ENCODE measurements at regions not wholly inside any gene's neighbourhood (a gene's known extent, or its start where the extent isn't known, plus 50 kb on each side); places are given as distances from the start of the nearest gene placed in this dataset.
A peak's percentile ranks its signal among the peaks of the same experiment; 100 is the strongest.

DNA sequence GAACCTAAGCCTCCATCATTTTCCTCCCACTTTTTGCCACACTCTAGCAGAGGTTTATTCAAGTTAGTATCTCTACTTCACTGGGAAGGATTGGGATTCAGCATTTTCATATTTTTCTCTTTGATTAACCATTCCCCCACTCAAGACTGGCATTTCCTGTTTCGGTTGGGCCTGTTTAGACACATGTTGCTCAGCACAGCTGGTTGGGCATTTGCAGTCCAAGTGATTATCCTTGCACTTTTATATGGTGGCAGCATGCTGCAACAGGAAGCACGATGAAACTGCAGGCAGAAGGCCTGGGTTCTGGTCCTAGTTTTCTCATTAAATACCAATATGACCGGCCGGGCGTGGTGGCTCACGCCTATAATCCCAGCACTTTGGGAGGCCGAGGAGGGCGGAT, 182.9 kb upstream of the GRIN2B start:
- Mint-ChIP-seq H3K27ac (ENCODE audit: low read depth, unreplicated experiment) (no peak overlapping the region), H3K27me3 (ENCODE audit: insufficient read depth, unreplicated experiment) (no peaks in the 10 kb centered on the region), H3K4me1 (ENCODE audit: insufficient read depth, unreplicated experiment) (no peaks in the 10 kb centered on the region), H3K4me3 (ENCODE audit: unreplicated experiment) (no peak overlapping the region), H3K9me3 (ENCODE audit: unreplicated experiment) (no peaks in the 10 kb centered on the region), H3K36me3 (ENCODE audit: insufficient read depth, unreplicated experiment) (no peaks in the 10 kb centered on the region)
- intact Hi-C loops (cut with micrococcal nuclease) = no loop called here
- ChIA-PET CTCF (interaction anchor here (4.2 kb wide), 1 partner anchor 301 kb away, joined by 47 read pairs; no protein-coding TSS in a partner anchor), POLR2A (no interaction called here)
- no peak for DNase-seq (ENCODE audit: unreplicated experiment)
- TF ChIP-seq CTCF (IDR thresholded peaks at IDR 0.05; ENCODE audit: unreplicated experiment) = no peak
- no TSS peak for BruUV-seq (replicated peaks)

DNA sequence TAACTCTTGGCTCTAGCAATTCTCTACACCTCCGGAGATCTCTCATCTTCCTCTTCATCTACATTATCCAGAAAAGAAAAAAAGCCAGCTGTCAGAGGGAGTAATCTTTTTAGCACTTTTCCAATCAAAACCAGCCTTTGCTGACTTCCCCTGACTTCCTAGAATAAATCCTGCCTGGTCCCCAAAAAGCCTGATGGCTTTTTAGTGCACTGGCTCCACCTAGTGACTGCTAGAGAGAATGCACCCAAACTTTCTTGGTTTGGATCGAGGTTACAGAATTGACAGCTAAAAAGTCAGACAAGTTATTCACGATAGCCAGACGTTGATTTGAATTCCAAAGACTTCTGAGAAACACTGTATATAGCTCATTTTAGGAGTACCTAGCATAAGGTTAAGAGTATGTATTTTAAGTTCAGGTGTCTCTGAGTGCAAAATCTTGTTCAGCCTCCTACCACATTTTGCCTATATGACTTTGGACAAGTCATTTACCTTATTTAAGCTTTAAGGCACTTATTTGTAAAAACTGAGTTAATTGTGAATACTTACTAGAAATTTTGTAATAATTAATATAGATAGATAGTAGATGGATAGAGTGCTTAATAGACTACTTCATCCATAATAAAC, 185.7 kb upstream of the GRIN2B start:
- POLR2A ChIA-PET = no interaction called here
- Mint-ChIP-seq H3K27ac (ENCODE audit: low read depth, unreplicated experiment) (no peak overlapping the region), H3K27me3 (ENCODE audit: insufficient read depth, unreplicated experiment) (peaks cover 9% of the 10 kb centered on the region), H3K4me1 (ENCODE audit: insufficient read depth, unreplicated experiment) (no peaks in the 10 kb centered on the region), H3K4me3 (ENCODE audit: unreplicated experiment) (no peak overlapping the region), H3K36me3 (ENCODE audit: insufficient read depth, unreplicated experiment) (no peaks in the 10 kb centered on the region), H3K9me3 (ENCODE audit: unreplicated experiment) (no peaks in the 10 kb centered on the region)
- CTCF ChIA-PET = interaction anchor here (0.6 to 4.2 kb wide), 75 partner anchors 9 to 1270 kb away, joined by 3 to 47 read pairs (median 4); no protein-coding TSS in a partner anchor
- intact Hi-C loops (cut with micrococcal nuclease) = loop anchor here (1.0 to 2.0 kb wide), 4 partner anchors 303 to 912 kb away; no protein-coding TSS in a partner anchor
- TF ChIP-seq CTCF (IDR thresholded peaks at IDR 0.05; ENCODE audit: unreplicated experiment) = peak; percentile 95
- DNase-seq (ENCODE audit: unreplicated experiment) = peak; percentile 68
- no TSS peak for BruUV-seq (replicated peaks)

DNA sequence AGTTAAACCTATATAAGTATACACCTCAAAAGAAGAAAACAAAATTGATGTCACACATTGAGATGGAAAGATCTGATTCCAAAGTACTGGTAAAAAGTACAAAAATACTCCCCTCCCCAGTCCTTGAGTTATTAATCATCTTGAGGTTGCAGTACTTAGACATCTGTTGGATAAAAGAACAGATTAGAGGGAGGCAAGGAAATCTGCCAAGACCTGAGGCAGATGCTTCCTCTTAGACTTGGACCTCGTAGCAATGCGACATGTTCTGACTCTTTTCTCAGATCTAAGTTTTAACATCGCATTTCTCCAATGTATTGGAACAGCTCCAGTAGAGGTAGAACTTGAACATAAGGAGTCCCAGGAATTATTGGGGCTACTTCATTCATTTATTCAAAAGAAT, 187.9 kb upstream of the GRIN2B start:
- Mint-ChIP-seq H3K4me3 (ENCODE audit: unreplicated experiment) (no peak overlapping the region), H3K9me3 (ENCODE audit: unreplicated experiment) (no peaks in the 10 kb centered on the region), H3K27me3 (ENCODE audit: insufficient read depth, unreplicated experiment) (peaks cover 13% of the 10 kb centered on the region), H3K27ac (ENCODE audit: low read depth, unreplicated experiment) (no peak overlapping the region), H3K36me3 (ENCODE audit: insufficient read depth, unreplicated experiment) (no peaks in the 10 kb centered on the region), H3K4me1 (ENCODE audit: insufficient read depth, unreplicated experiment) (no peaks in the 10 kb centered on the region)
- TF ChIP-seq CTCF (IDR thresholded peaks at IDR 0.05; ENCODE audit: unreplicated experiment) = no peak
- intact Hi-C loops (cut with micrococcal nuclease) = no loop called here
- no peak for DNase-seq (ENCODE audit: unreplicated experiment)
- ChIA-PET POLR2A (no interaction called here), CTCF (interaction anchor here (0.7 to 4.2 kb wide), 3 partner anchors 11 to 430 kb away, joined by 3 to 38 read pairs (median 35); no protein-coding TSS in a partner anchor)
- no TSS peak for BruUV-seq (replicated peaks)

GRCh38 chr12:14171106-14171505, 189.7 kb upstream of the GRIN2B start:
- Mint-ChIP-seq H3K9me3 (ENCODE audit: unreplicated experiment) (no peaks in the 10 kb centered on the region), H3K27me3 (ENCODE audit: insufficient read depth, unreplicated experiment) (peaks cover 13% of the 10 kb centered on the region), H3K36me3 (ENCODE audit: insufficient read depth, unreplicated experiment) (no peaks in the 10 kb centered on the region), H3K4me3 (ENCODE audit: unreplicated experiment) (no peak overlapping the region), H3K4me1 (ENCODE audit: insufficient read depth, unreplicated experiment) (no peaks in the 10 kb centered on the region), H3K27ac (ENCODE audit: low read depth, unreplicated experiment) (no peak overlapping the region)
- POLR2A ChIA-PET = no interaction called here
- intact Hi-C loops (cut with micrococcal nuclease) = no loop called here
- CTCF ChIA-PET = interaction anchor here (0.6 to 2.0 kb wide), 3 partner anchors 15 to 447 kb away, joined by 3 to 7 read pairs (median 4); no protein-coding TSS in a partner anchor
- DNase-seq (ENCODE audit: unreplicated experiment) = no peak
- no TSS peak for BruUV-seq (replicated peaks)
- TF ChIP-seq CTCF (IDR thresholded peaks at IDR 0.05; ENCODE audit: unreplicated experiment) = no peak
